ENCODE measurements at regions not wholly inside any gene's neighbourhood (a gene's known extent, or its start where the extent isn't known, plus 50 kb on each side); places are given as distances from the start of the nearest gene placed in this dataset.

GRCh38 chr16:73457851-73458250 lies 409.9 kb upstream of the ZFHX3 start:
- Histone ChIP-seq H3K4me1 (no peaks in the 10 kb centered on the region), H3K36me3 (ENCODE audit: insufficient read depth in 1 of 2, low read depth in 1 of 2) (no peaks in the 10 kb centered on the region), H3K4me3 (no peak overlapping the region), H3K27me3 (ENCODE audit: insufficient read depth in 3 of 3, low read length in 2 of 3) (no peaks in the 10 kb centered on the region), H3K27ac (no peak overlapping the region), H3K9me3 (peaks cover 8% of the 10 kb centered on the region)
- DNase-seq: no peak
- 87 to 96% (median 92%) methylated on average over 1 of the region's 1 CpG for WGBS, 3 donors
- ATAC-seq: no peak
- intact Hi-C loops (cut with DNase I): no loop called here
- no peak for TF ChIP-seq CTCF (IDR thresholded peaks at IDR 0.05)

- Histone ChIP-seq H3K4me1 (no peaks in the 10 kb centered on the region), H3K36me3 (ENCODE audit: insufficient read depth in 1 of 2, low read depth in 1 of 2) (no peaks in the 10 kb centered on the region), H3K27me3 (ENCODE audit: insufficient read depth in 3 of 3, low read length in 2 of 3) (no peaks in the 10 kb centered on the region), H3K27ac (no peak overlapping the region), H3K4me3 (no peak overlapping the region), H3K9me3 (peaks cover 22% of the 10 kb centered on the region)
- ATAC-seq (no peak), DNase-seq (no peak)
- TF ChIP-seq CTCF (IDR thresholded peaks at IDR 0.05): no peak
- intact Hi-C loops (cut with DNase I): no loop called here
- 85 to 98% (median 94%) methylated on average over 3 of the region's 3 CpGs for WGBS, 3 donors
Observed at GRCh38 chr16:73448970-73449369, 401.0 kb upstream of the ZFHX3 start.

GRCh38 chr16:73447846-73448245 lies 399.9 kb upstream of the ZFHX3 start:
- H3K4me1 ChIP-seq: no peaks in the 10 kb centered on the region
- H3K27ac ChIP-seq: no peak overlapping the region
- H3K27me3 ChIP-seq (ENCODE audit: insufficient read depth in 3 of 3, low read length in 2 of 3): no peaks in the 10 kb centered on the region
- no peak overlapping the region for H3K4me3 ChIP-seq
- TF ChIP-seq CTCF (IDR thresholded peaks at IDR 0.05): no peak
- DNase-seq: no peak
- no peak for ATAC-seq
- H3K36me3 ChIP-seq (ENCODE audit: insufficient read depth in 1 of 2, low read depth in 1 of 2): no peaks in the 10 kb centered on the region
- WGBS, 3 donors: 71 to 91% (median 84%) methylated on average over 2 of the region's 2 CpGs
- H3K9me3 ChIP-seq: peaks cover 22% of the 10 kb centered on the region
- intact Hi-C loops (cut with DNase I): no loop called here

GRCh38 chr16:73434621-73435020 lies 386.7 kb upstream of the ZFHX3 start:
- H3K27ac ChIP-seq: no peak overlapping the region
- no peaks in the 10 kb centered on the region for H3K4me1 ChIP-seq
- TF ChIP-seq CTCF (IDR thresholded peaks at IDR 0.05): no peak
- no peaks in the 10 kb centered on the region for H3K9me3 ChIP-seq
- no peaks in the 10 kb centered on the region for H3K27me3 ChIP-seq (ENCODE audit: insufficient read depth in 3 of 3, low read length in 2 of 3)
- no peak for DNase-seq
- no peak for ATAC-seq
- no peaks in the 10 kb centered on the region for H3K36me3 ChIP-seq (ENCODE audit: insufficient read depth in 1 of 2, low read depth in 1 of 2)
- intact Hi-C loops (cut with DNase I): no loop called here
- H3K4me3 ChIP-seq: no peak overlapping the region
- WGBS, 3 donors: 87 to 92% (median 91%) methylated on average over 5 of the region's 5 CpGs

- H3K4me1 ChIP-seq: no peaks in the 10 kb centered on the region
- TF ChIP-seq CTCF (IDR thresholded peaks at IDR 0.05): no peak
- H3K4me3 ChIP-seq: no peak overlapping the region
- intact Hi-C loops (cut with DNase I): no loop called here
- 69 to 76% (median 70%) methylated on average over 16 of the region's 16 CpGs for WGBS, 3 donors
- ATAC-seq: no peak
- DNase-seq: no peak
- no peaks in the 10 kb centered on the region for H3K27me3 ChIP-seq (ENCODE audit: insufficient read depth in 3 of 3, low read length in 2 of 3)
- H3K36me3 ChIP-seq (ENCODE audit: insufficient read depth in 1 of 2, low read depth in 1 of 2): no peaks in the 10 kb centered on the region
- H3K27ac ChIP-seq: no peak overlapping the region
- no peaks in the 10 kb centered on the region for H3K9me3 ChIP-seq
Observed at GRCh38 chr16:73433731-73434307, 385.9 kb upstream of the ZFHX3 start.

All from psoas muscle (tissue), 7 donors.